Testis (tissue), 2 donors: ENCODE measurements at regions not wholly inside any gene's neighbourhood (a gene's known extent, or its start where the extent isn't known, plus 50 kb on each side); places are given as distances from the start of the nearest gene placed in this dataset.

Experiments
- DNase-seq: peaks from one replicate; pipeline ENCODE4 v3.0.0-alpha.2; 2019
- H3K27ac ChIP-seq, 2 donors: fragments of 200-600 bp; sonication (generic); one replicate each; pipeline ENCODE4 v1.5.1; 2019
- H3K27me3 ChIP-seq: fragments of 200-600 bp; sonication (generic); one replicate; pipeline ENCODE4 v1.5.1; 2019
- H3K36me3 ChIP-seq: fragments of 200-600 bp; sonication (generic); one replicate; pipeline ENCODE4 v1.5.1; 2017; ENCODE audit warnings: low read depth; ENCODE audit errors: missing control alignments
- H3K4me1 ChIP-seq: fragments of 200-600 bp; sonication (generic); one replicate; pipeline ENCODE4 v1.5.1; 2019
- H3K4me3 ChIP-seq, 2 donors: fragments of 200-600 bp; sonication (generic); one replicate each; pipeline ENCODE4 v1.5.1; 2017 to 2019
- H3K9me3 ChIP-seq: fragments of 200-600 bp; sonication (generic); one replicate; pipeline ENCODE4 v1.5.1; 2017
- CTCF ChIP-seq, 3 experiments: fragments of 450-650 bp in 2 of 3; fragments of 200-600 bp in 1 of 3; sonication (generic) in 1 of 3; IDR thresholded peaks; one replicate each; pipeline ENCODE4 v1.5.1; 2016 to 2019; ENCODE audit warnings: antibody characterized with exemption in 3 of 3, mild to moderate bottlenecking in 2 of 3, moderate library complexity in 1 of 3
- POLR2A ChIP-seq: fragments of 450-650 bp; IDR thresholded peaks from one replicate; pipeline ENCODE4 v1.6.1; 2017; ENCODE audit warnings: antibody characterized with exemption, mild to moderate bottlenecking, moderate library complexity
- WGBS, 2 donors: methylation state at CpG; one replicate each; pipeline ENCODE4 v1.1.5; 2018; 5-methylcytosine and 5-hydroxymethylcytosine counted together
- intact Hi-C: fragments of 100-400 bp; cut with DNase I; formaldehyde crosslinking; loops from one replicate; pipeline ENCODE4 v1.15.1; 2023; ENCODE audit warnings: low total_unique reads

- 82 to 85% methylated on average over 19 of the region's 19 CpGs for WGBS, 2 donors
- no peak for DNase-seq
- H3K4me1 ChIP-seq, result peaks cover 4% of the 10 kb centered on the region
- no peaks in the 10 kb centered on the region for H3K9me3 ChIP-seq
- H3K27me3 ChIP-seq, result no peaks in the 10 kb centered on the region
- no peak overlapping the region for H3K27ac ChIP-seq
- intact Hi-C loops, result no loop called here
- H3K4me3 ChIP-seq, result no peak overlapping the region
- no peaks in the 10 kb centered on the region for H3K36me3 ChIP-seq
- TF ChIP-seq CTCF (IDR thresholded peaks at IDR 0.05) (no peak), POLR2A (no peak)
These were observed 80.1 kb upstream of the CTDP1 start for GRCh38 chr18:79599441-79599931.

- Histone ChIP-seq H3K36me3 (no peaks in the 10 kb centered on the region), H3K9me3 (no peaks in the 10 kb centered on the region), H3K4me1 (peaks cover 4% of the 10 kb centered on the region), H3K27ac (peak overlapping the region in 1 of 2 donors; percentile 84), H3K27me3 (no peaks in the 10 kb centered on the region), H3K4me3 (no peak overlapping the region)
- intact Hi-C loops, result no loop called here
- no peak for DNase-seq
- TF ChIP-seq POLR2A, result no peak
- no peak for TF ChIP-seq CTCF (IDR thresholded peaks at IDR 0.05)
- WGBS, 2 donors, result 80 to 89% methylated on average over 6 of the region's 6 CpGs
These were observed 79.5 kb upstream of the CTDP1 start for GRCh38 chr18:79600141-79600540.

- H3K27ac ChIP-seq, result peak overlapping the region; percentile 79 to 84
- no peak for DNase-seq
- intact Hi-C loops, result no loop called here
- no peaks in the 10 kb centered on the region for H3K9me3 ChIP-seq
- TF ChIP-seq POLR2A (no peak), CTCF (IDR thresholded peaks at IDR 0.05) (no peak)
- H3K27me3 ChIP-seq, result no peaks in the 10 kb centered on the region
- no peaks in the 10 kb centered on the region for H3K36me3 ChIP-seq
- H3K4me3 ChIP-seq, result no peak overlapping the region
- H3K4me1 ChIP-seq, result peaks cover 4% of the 10 kb centered on the region
- 74 to 87% methylated on average over 2 of the region's 2 CpGs for WGBS, 2 donors
These were observed 79.0 kb upstream of the CTDP1 start for GRCh38 chr18:79600596-79600995.

- intact Hi-C loops, result no loop called here
- 54 to 65% methylated on average over 8 of the region's 8 CpGs for WGBS, 2 donors
- no peak overlapping the region for H3K4me3 ChIP-seq
- H3K9me3 ChIP-seq, result no peaks in the 10 kb centered on the region
- TF ChIP-seq CTCF (IDR thresholded peaks at IDR 0.05) (no peak), POLR2A (no peak)
- H3K27me3 ChIP-seq, result no peaks in the 10 kb centered on the region
- peak overlapping the region; percentile 79 to 84 for H3K27ac ChIP-seq
- DNase-seq, result no peak
- no peaks in the 10 kb centered on the region for H3K36me3 ChIP-seq
- H3K4me1 ChIP-seq, result peaks cover 4% of the 10 kb centered on the region
These were observed 78.4 kb upstream of the CTDP1 start for GRCh38 chr18:79601234-79601633.

- no peak overlapping the region for H3K4me3 ChIP-seq
- H3K27ac ChIP-seq, result no peak overlapping the region
- WGBS, 2 donors, result 93 to 97% methylated on average over 21 to 29 of the region's 37 CpGs
- TF ChIP-seq POLR2A, result no peak
- no peak for DNase-seq
- no peaks in the 10 kb centered on the region for H3K9me3 ChIP-seq
- intact Hi-C loops, result no loop called here
- no peaks in the 10 kb centered on the region for H3K36me3 ChIP-seq
- H3K27me3 ChIP-seq, result no peaks in the 10 kb centered on the region
- H3K4me1 ChIP-seq, result peaks cover 4% of the 10 kb centered on the region
These were observed 76.0 kb upstream of the CTDP1 start for GRCh38 chr18:79603321-79604204.
